ENCODE measurements at regions not wholly inside any gene's neighbourhood (a gene's known extent, or its start where the extent isn't known, plus 50 kb on each side); places are given as distances from the start of the nearest gene placed in this dataset.

GRCh38 chr20:61130156-61130555 lies 121.9 kb upstream of the CDH4 start (continued):
- TF ChIP-seq CTCF (IDR thresholded peaks at IDR 0.05; ENCODE audit: control extremely low read depth in 1 of 3, insufficient read depth in 1 of 3, low read depth in 1 of 3, low read length in 3 of 3) (no peak), SP2 (IDR thresholded peaks at IDR 0.05; ENCODE audit: low read length) (no peak), NRF1 (IDR thresholded peaks at IDR 0.05; ENCODE audit: low read depth, low read length) (no peak), SIX5 (IDR thresholded peaks at IDR 0.05; ENCODE audit: low read depth, low read length) (no peak), TAF7 (optimal IDR thresholded peaks at IDR 0.05; ENCODE audit: borderline replicate concordance, low read depth, low read length) (no peak)

Data from H1 (cell line).